Neural cell (in vitro differentiated cells): ENCODE measurements at regions not wholly inside any gene's neighbourhood (a gene's known extent, or its start where the extent isn't known, plus 50 kb on each side); places are given as distances from the start of the nearest gene placed in this dataset.

Source experiments
- EP300 ChIP-seq: fragments of 450-650 bp; conservative IDR thresholded peaks from 2 replicates; pipeline ENCODE4 v1.6.1; 2014; ENCODE audit warnings: antibody characterized with exemption, mild to moderate bottlenecking, moderate library complexity; ENCODE audit not compliant: poor library complexity, severe bottlenecking
- EZH2 ChIP-seq: fragments of 200-600, 300-800 bp; shearing (Covaris generic), sonication (generic); IDR thresholded peaks from 2 replicates; pipeline ENCODE4 v1.6.1; 2014; ENCODE audit warnings: antibody characterized with exemption, low read length, borderline replicate concordance, mild to moderate bottlenecking; ENCODE audit not compliant: insufficient read depth, poor library complexity, severe bottlenecking
- MXI1 ChIP-seq: fragments of 450-650 bp; conservative IDR thresholded peaks from 2 replicates; pipeline ENCODE4 v1.6.1; 2014; ENCODE audit warnings: antibody characterized with exemption, mild to moderate bottlenecking; ENCODE audit not compliant: poor library complexity, severe bottlenecking
- RAD21 ChIP-seq: fragments of 450-650 bp; conservative IDR thresholded peaks from 2 replicates; pipeline ENCODE4 v1.6.1; 2014; ENCODE audit warnings: antibody characterized with exemption, mild to moderate bottlenecking, moderate library complexity
- SMC3 ChIP-seq: fragments of 450-650 bp; conservative IDR thresholded peaks from 2 replicates; pipeline ENCODE4 v1.6.1; 2014; ENCODE audit warnings: antibody characterized with exemption, mild to moderate bottlenecking, moderate library complexity; ENCODE audit not compliant: poor library complexity
- TAF1 ChIP-seq: IDR thresholded peaks from 2 replicates; pipeline ENCODE4 v1.6.1; 2012; ENCODE audit warnings: low read depth
- TF ChIP-seq, protein P1 (sequence below): fragments of 450-650 bp; IDR thresholded peaks from 2 replicates; pipeline ENCODE4 v1.5.1; 2014; ENCODE audit warnings: antibody characterized with exemption, mild to moderate bottlenecking, moderate library complexity; ENCODE audit not compliant: poor library complexity, severe bottlenecking

DNA sequence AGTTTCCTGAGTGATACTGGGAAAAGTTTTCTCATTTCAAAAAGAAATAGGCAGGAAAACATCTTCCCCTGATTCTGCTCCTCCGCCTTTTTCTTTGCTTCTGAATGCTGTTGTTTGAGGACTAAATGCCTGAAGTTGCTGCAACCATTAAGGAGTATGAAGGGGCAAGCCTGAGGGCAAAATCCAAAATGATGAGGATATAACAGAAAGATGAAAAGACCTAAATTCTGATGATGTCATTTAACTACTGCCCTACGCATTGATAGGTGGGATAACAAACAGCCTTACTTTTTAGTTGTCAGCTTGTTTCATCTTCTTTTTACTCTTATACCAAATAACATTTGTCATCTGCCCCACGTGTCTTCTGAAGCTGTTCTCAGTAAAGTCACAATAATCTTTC is 474.6 kb upstream of the MMS22L start:
- TF ChIP-seq MXI1 (no peak), RAD21 (no peak), EP300 (no peak), EZH2 (no peak), SMC3 (no peak), TAF1 (no peak)
- TF ChIP-seq, protein P1, sequence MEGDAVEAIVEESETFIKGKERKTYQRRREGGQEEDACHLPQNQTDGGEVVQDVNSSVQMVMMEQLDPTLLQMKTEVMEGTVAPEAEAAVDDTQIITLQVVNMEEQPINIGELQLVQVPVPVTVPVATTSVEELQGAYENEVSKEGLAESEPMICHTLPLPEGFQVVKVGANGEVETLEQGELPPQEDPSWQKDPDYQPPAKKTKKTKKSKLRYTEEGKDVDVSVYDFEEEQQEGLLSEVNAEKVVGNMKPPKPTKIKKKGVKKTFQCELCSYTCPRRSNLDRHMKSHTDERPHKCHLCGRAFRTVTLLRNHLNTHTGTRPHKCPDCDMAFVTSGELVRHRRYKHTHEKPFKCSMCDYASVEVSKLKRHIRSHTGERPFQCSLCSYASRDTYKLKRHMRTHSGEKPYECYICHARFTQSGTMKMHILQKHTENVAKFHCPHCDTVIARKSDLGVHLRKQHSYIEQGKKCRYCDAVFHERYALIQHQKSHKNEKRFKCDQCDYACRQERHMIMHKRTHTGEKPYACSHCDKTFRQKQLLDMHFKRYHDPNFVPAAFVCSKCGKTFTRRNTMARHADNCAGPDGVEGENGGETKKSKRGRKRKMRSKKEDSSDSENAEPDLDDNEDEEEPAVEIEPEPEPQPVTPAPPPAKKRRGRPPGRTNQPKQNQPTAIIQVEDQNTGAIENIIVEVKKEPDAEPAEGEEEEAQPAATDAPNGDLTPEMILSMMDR: no peak
